NCI-H1092 treated with DMSO at 0.1 percent for 48 hours (cell line): ENCODE measurements at regions not wholly inside any gene's neighbourhood (a gene's known extent, or its start where the extent isn't known, plus 50 kb on each side); places are given as distances from the start of the nearest gene placed in this dataset.
A peak's percentile ranks its signal among the peaks of the same experiment; 100 is the strongest.
"Not testable (repeated sequence)": the region's sequence is repeated elsewhere in the genome, so short reads cannot be mapped to it uniquely, and the experiment has no call there.

Experiments used
- DNase-seq: peaks from one replicate; lab custom pipeline; 2025; lab: John Stamatoyannopoulos, UW

GRCh38 chr14:36411951-36412350 is 91.5 kb upstream of the MBIP start:
- not testable (repeated sequence) for DNase-seq

- no peak for DNase-seq
These were observed 88.0 kb upstream of the MBIP start for GRCh38 chr14:36408388-36408787.

- no peak for DNase-seq
These were observed 85.3 kb upstream of the MBIP start for GRCh38 chr14:36405589-36406274.

GRCh38 chr14:36402867-36403266 is 82.4 kb upstream of the MBIP start:
- no peak for DNase-seq

- no peak for DNase-seq
These were observed 78.2 kb upstream of the MBIP start for GRCh38 chr14:36398463-36399291.

GRCh38 chr14:36397357-36397756 is 76.9 kb upstream of the MBIP start:
- DNase-seq, result no peak

GRCh38 chr14:36396798-36397197 is 76.4 kb upstream of the MBIP start:
- no peak for DNase-seq

- no peak for DNase-seq
These were observed 74.2 kb upstream of the MBIP start for GRCh38 chr14:36394593-36394992.

- DNase-seq, result no peak
These were observed 70.3 kb upstream of the MBIP start for GRCh38 chr14:36390718-36391117.

GRCh38 chr14:36383767-36384431 is 63.5 kb upstream of the MBIP start:
- DNase-seq, result no peak

- DNase-seq, result peak; percentile 90
These were observed 53.7 kb upstream of the MBIP start for GRCh38 chr14:36373982-36374673.
